Osteocyte (in vitro differentiated cells): ENCODE measurements at regions not wholly inside any gene's neighbourhood (a gene's known extent, or its start where the extent isn't known, plus 50 kb on each side); places are given as distances from the start of the nearest gene placed in this dataset.
"Not testable (repeated sequence)": the region's sequence is repeated elsewhere in the genome, so short reads cannot be mapped to it uniquely, and the experiment has no call there.

ENCODE experiments used
- DNase-seq: peaks from one replicate; pipeline ENCODE4 v3.0.0; 2021; ENCODE audit warnings: mixed read lengths; ENCODE audit not compliant: unreplicated experiment; ENCODE audit errors: extremely low spot score
- H3K27ac Mint-ChIP-seq: one replicate; pipeline ENCODE4 v1.8.0; 2021; ENCODE audit warnings: mild to moderate bottlenecking, mixed read lengths; ENCODE audit not compliant: unreplicated experiment
- H3K27me3 Mint-ChIP-seq: one replicate; pipeline ENCODE4 v1.8.0; 2021; ENCODE audit warnings: mixed read lengths; ENCODE audit not compliant: unreplicated experiment
- H3K36me3 Mint-ChIP-seq: one replicate; pipeline ENCODE4 v1.8.0; 2021; ENCODE audit warnings: mixed read lengths; ENCODE audit not compliant: unreplicated experiment
- H3K4me1 Mint-ChIP-seq: one replicate; pipeline ENCODE4 v1.8.0; 2021; ENCODE audit warnings: mixed read lengths; ENCODE audit not compliant: unreplicated experiment
- H3K4me3 Mint-ChIP-seq: one replicate; pipeline ENCODE4 v1.8.0; 2021; ENCODE audit warnings: mild to moderate bottlenecking, moderate library complexity, mixed read lengths; ENCODE audit not compliant: unreplicated experiment
- H3K9me3 Mint-ChIP-seq: one replicate; pipeline ENCODE4 v1.8.0; 2021; ENCODE audit warnings: mixed read lengths; ENCODE audit not compliant: unreplicated experiment
- CTCF ChIP-seq: fragments of 200-600 bp; sonication (generic); IDR thresholded peaks from 2 replicates; pipeline ENCODE4 v1.5.0; 2021; ENCODE audit warnings: antibody characterized with exemption, mild to moderate bottlenecking, moderate library complexity

DNA sequence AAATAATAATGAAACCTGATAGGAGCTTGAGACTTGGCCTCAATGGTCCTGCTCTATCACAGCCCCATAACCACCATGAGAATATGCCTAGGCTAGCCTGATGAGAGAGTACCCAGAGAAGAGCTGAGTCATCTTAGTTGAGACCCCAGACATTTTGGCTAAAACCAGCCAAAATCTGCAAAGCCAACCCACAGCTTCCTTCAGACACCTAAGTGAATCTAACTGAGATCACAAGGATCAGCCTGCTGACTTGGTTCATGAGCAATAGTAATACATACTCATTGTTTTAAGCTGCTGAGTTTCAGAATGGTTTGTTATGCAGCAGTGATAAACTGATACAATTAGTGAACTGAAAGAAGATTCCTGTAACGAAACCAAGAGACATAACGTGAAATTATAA, 473.7 kb upstream of the PTGER4 start:
- no peak for TF ChIP-seq CTCF
- Mint-ChIP-seq H3K36me3 (no peaks in the 10 kb centered on the region), H3K27me3 (peaks cover 14% of the 10 kb centered on the region), H3K4me1 (no peaks in the 10 kb centered on the region), H3K9me3 (no peaks in the 10 kb centered on the region), H3K27ac (no peak overlapping the region), H3K4me3 (no peak overlapping the region)
- DNase-seq, result no peak

- Mint-ChIP-seq H3K9me3 (no peaks in the 10 kb centered on the region), H3K27ac (no peak overlapping the region), H3K4me1 (no peaks in the 10 kb centered on the region), H3K36me3 (no peaks in the 10 kb centered on the region), H3K27me3 (peaks cover 11% of the 10 kb centered on the region), H3K4me3 (no peak overlapping the region)
- no peak for DNase-seq
- TF ChIP-seq CTCF, result no peak
Measured at GRCh38 chr5:40204144-40204543, 475.6 kb upstream of the PTGER4 start.

GRCh38 chr5:40202814-40203440, 476.8 kb upstream of the PTGER4 start:
- no peaks in the 10 kb centered on the region for H3K36me3 Mint-ChIP-seq
- TF ChIP-seq CTCF, result no peak
- DNase-seq, result no peak
- no peak overlapping the region for H3K27ac Mint-ChIP-seq
- H3K27me3 Mint-ChIP-seq, result peaks cover 10% of the 10 kb centered on the region
- H3K9me3 Mint-ChIP-seq, result no peaks in the 10 kb centered on the region
- no peaks in the 10 kb centered on the region for H3K4me1 Mint-ChIP-seq
- no peak overlapping the region for H3K4me3 Mint-ChIP-seq

GRCh38 chr5:40198736-40199135, 481.0 kb upstream of the PTGER4 start:
- H3K27me3 Mint-ChIP-seq, result peaks cover 21% of the 10 kb centered on the region
- no peak overlapping the region for H3K27ac Mint-ChIP-seq
- TF ChIP-seq CTCF, result no peak
- H3K4me1 Mint-ChIP-seq, result peaks cover 2% of the 10 kb centered on the region
- H3K4me3 Mint-ChIP-seq, result no peak overlapping the region
- H3K36me3 Mint-ChIP-seq, result no peaks in the 10 kb centered on the region
- no peak for DNase-seq
- no peaks in the 10 kb centered on the region for H3K9me3 Mint-ChIP-seq

DNA sequence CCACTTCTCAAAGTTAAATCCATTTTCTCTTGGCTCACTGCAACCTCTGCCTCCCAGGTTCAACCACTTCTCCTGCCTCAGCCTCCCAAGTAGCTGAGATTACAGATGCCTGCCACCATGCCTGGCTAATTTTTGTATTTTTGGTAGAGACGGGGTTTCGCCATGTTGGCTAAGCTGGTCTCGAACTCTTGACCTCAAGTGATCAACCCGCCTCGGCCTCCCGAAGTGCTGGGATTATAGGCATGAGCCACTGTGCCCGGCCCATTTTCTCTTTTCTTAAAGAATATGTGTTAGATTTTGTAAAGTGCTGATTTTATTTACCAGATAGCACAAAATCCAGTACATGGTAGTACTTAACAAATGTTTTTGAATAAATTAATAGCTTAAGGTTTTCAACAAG, 484.1 kb upstream of the PTGER4 start:
- not testable (repeated sequence) for H3K9me3 Mint-ChIP-seq, H3K36me3 Mint-ChIP-seq, H3K4me1 Mint-ChIP-seq, DNase-seq, H3K27ac Mint-ChIP-seq, H3K4me3 Mint-ChIP-seq
- peaks cover 45% of the 10 kb centered on the region for H3K27me3 Mint-ChIP-seq

- TF ChIP-seq CTCF, result no peak
- Mint-ChIP-seq H3K36me3 (no peaks in the 10 kb centered on the region), H3K27ac (no peak overlapping the region), H3K9me3 (no peaks in the 10 kb centered on the region), H3K27me3 (peaks cover 59% of the 10 kb centered on the region), H3K4me3 (no peak overlapping the region), H3K4me1 (no peaks in the 10 kb centered on the region)
- no peak for DNase-seq
Measured at GRCh38 chr5:40191150-40191549, 488.6 kb upstream of the PTGER4 start.
